IMR-90 (cell line): ENCODE measurements at regions not wholly inside any gene's neighbourhood (a gene's known extent, or its start where the extent isn't known, plus 50 kb on each side); places are given as distances from the start of the nearest gene placed in this dataset.

Experiments
- CEBPB ChIP-seq: IDR thresholded peaks from 2 replicates; pipeline ENCODE4 v1.6.1; 2012; ENCODE audit warnings: low read depth, low read length, improper control_type of control experiment
- CHD1 ChIP-seq: IDR thresholded peaks from 2 replicates; pipeline ENCODE4 v1.6.1; 2012; ENCODE audit warnings: low read depth, low read length, improper control_type of control experiment
- CTCF ChIP-seq: conservative IDR thresholded peaks from 2 replicates; pipeline ENCODE4 v1.5.1; 2012; ENCODE audit warnings: mild to moderate bottlenecking, low read depth, low read length, improper control_type of control experiment
- ELK1 ChIP-seq: fragments of 150-350 bp; IDR thresholded peaks from 2 replicates; pipeline ENCODE4 v1.6.1; 2016; ENCODE audit warnings: low read depth, mild to moderate bottlenecking, low read length, moderate library complexity, borderline replicate concordance
- MAFK ChIP-seq: IDR thresholded peaks from 2 replicates; pipeline ENCODE4 v1.6.1; 2012; ENCODE audit warnings: low read depth, low read length, improper control_type of control experiment
- MXI1 ChIP-seq: IDR thresholded peaks from 2 replicates; pipeline ENCODE4 v1.6.1; 2012; ENCODE audit warnings: low read depth, mild to moderate bottlenecking, low read length, moderate library complexity, borderline replicate concordance
- POLR2A ChIP-seq: IDR thresholded peaks from 2 replicates; pipeline ENCODE4 v1.6.1; 2012; ENCODE audit warnings: mild to moderate bottlenecking, low read depth, low read length
- RAD21 ChIP-seq: IDR thresholded peaks from 2 replicates; pipeline ENCODE4 v1.6.1; 2012; ENCODE audit warnings: low read length, improper control_type of control experiment
- RFX5 ChIP-seq: IDR thresholded peaks from 2 replicates; pipeline ENCODE4 v1.8.0; 2012; ENCODE audit warnings: low read depth, mild to moderate bottlenecking, low read length, moderate library complexity
- SMC3 ChIP-seq: fragments of 150-350 bp; IDR thresholded peaks from 2 replicates; pipeline ENCODE4 v1.6.1; 2016; ENCODE audit warnings: low read depth, mild to moderate bottlenecking, antibody characterized with exemption, low read length, moderate library complexity
- USF2 ChIP-seq: fragments of 150-350 bp; IDR thresholded peaks from 2 replicates; pipeline ENCODE4 v1.6.1; 2017; ENCODE audit warnings: mild to moderate bottlenecking, antibody characterized with exemption, low read length, low read depth

GRCh38 chr6:40710626-40711330, 123.6 kb upstream of the LRFN2 start:
- TF ChIP-seq CHD1 (no peak), CTCF (no peak), CEBPB (no peak), SMC3 (no peak), POLR2A (no peak), RAD21 (no peak), RFX5 (no peak), MAFK (no peak), MXI1 (no peak), USF2 (no peak), ELK1 (no peak)
